ENCODE measurements at regions not wholly inside any gene's neighbourhood (a gene's known extent, or its start where the extent isn't known, plus 50 kb on each side); places are given as distances from the start of the nearest gene placed in this dataset.

GRCh38 chr15:37678124-37678523 is 256.3 kb upstream of the TMCO5A start:
- Mint-ChIP-seq H3K27me3 (no peaks in the 10 kb centered on the region), H3K4me3 (no peak overlapping the region), H3K36me3 (no peaks in the 10 kb centered on the region), H3K4me1 (ENCODE audit: low read depth in 2 of 2) (no peaks in the 10 kb centered on the region), H3K9me3 (no peaks in the 10 kb centered on the region), H3K27ac (no peak overlapping the region)
- DNase-seq (ENCODE audit: low spot score) (no peak), ATAC-seq (no peak)

- Mint-ChIP-seq H3K27me3 (no peaks in the 10 kb centered on the region), H3K9me3 (peaks cover 9% of the 10 kb centered on the region), H3K4me3 (no peak overlapping the region), H3K4me1 (ENCODE audit: low read depth in 2 of 2) (no peaks in the 10 kb centered on the region), H3K27ac (no peak overlapping the region), H3K36me3 (no peaks in the 10 kb centered on the region)
- no peak for ATAC-seq
- no peak for DNase-seq (ENCODE audit: low spot score)
Observed at GRCh38 chr15:37679627-37680026, 254.8 kb upstream of the TMCO5A start.

GRCh38 chr15:37682304-37682703 is 252.1 kb upstream of the TMCO5A start:
- H3K36me3 Mint-ChIP-seq: no peaks in the 10 kb centered on the region
- no peaks in the 10 kb centered on the region for H3K27me3 Mint-ChIP-seq
- H3K4me3 Mint-ChIP-seq: no peak overlapping the region
- DNase-seq (ENCODE audit: low spot score) (no peak), ATAC-seq (no peak)
- H3K27ac Mint-ChIP-seq: no peak overlapping the region
- H3K4me1 Mint-ChIP-seq (ENCODE audit: low read depth in 2 of 2): no peaks in the 10 kb centered on the region
- peaks cover 15% of the 10 kb centered on the region for H3K9me3 Mint-ChIP-seq

GRCh38 chr15:37691911-37692310 is 242.5 kb upstream of the TMCO5A start:
- no peaks in the 10 kb centered on the region for H3K36me3 Mint-ChIP-seq
- no peaks in the 10 kb centered on the region for H3K27me3 Mint-ChIP-seq
- DNase-seq (ENCODE audit: low spot score): no peak
- H3K9me3 Mint-ChIP-seq: peaks cover 5% of the 10 kb centered on the region
- H3K27ac Mint-ChIP-seq: no peak overlapping the region
- no peak overlapping the region for H3K4me3 Mint-ChIP-seq
- no peaks in the 10 kb centered on the region for H3K4me1 Mint-ChIP-seq (ENCODE audit: low read depth in 2 of 2)
- no peak for ATAC-seq

DNA sequence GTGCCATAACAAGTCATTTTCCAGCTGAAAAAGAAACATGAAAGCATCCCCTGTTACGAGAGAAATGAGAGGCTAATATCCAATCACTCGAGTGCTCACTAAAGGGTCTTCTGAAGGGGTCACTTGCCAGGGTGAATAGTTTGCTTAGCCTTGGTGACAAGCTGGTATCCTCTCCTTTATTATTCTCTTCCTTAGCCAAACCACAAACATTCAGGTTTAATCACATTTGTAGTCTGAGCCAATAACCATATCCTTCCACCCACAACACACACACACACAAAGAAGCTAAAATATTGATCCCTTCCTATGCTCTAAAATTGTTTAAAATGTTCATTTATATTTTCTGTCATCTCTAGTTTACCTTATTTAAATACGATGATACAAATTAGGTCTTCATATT is 240.5 kb upstream of the TMCO5A start:
- Mint-ChIP-seq H3K27ac (no peak overlapping the region), H3K4me1 (ENCODE audit: low read depth in 2 of 2) (no peaks in the 10 kb centered on the region), H3K27me3 (no peaks in the 10 kb centered on the region), H3K4me3 (no peak overlapping the region), H3K36me3 (no peaks in the 10 kb centered on the region), H3K9me3 (peaks cover 5% of the 10 kb centered on the region)
- no peak for DNase-seq (ENCODE audit: low spot score)
- ATAC-seq: no peak

DNA sequence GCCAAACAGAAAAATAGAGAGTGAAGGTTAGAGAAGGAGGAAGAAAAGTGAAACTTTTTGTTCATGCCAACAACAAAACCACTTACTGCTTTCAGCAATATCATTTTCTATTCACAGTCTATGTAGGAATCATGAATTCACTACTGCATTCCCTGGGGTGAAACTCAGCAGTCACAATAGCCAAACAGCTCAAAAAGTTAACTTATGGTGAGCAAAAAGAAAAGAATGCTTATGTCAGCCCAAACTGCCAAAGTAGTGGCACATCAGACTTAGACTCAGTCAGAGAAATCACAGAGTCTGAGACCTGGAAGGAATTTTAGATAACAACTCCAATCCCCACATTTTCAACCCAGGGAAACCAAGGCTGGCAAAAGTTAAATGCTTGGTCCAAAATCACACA is 238.7 kb upstream of the TMCO5A start:
- DNase-seq (ENCODE audit: low spot score) (no peak), ATAC-seq (no peak)
- peaks cover 5% of the 10 kb centered on the region for H3K9me3 Mint-ChIP-seq
- no peaks in the 10 kb centered on the region for H3K27me3 Mint-ChIP-seq
- no peak overlapping the region for H3K4me3 Mint-ChIP-seq
- no peaks in the 10 kb centered on the region for H3K4me1 Mint-ChIP-seq (ENCODE audit: low read depth in 2 of 2)
- no peak overlapping the region for H3K27ac Mint-ChIP-seq
- H3K36me3 Mint-ChIP-seq: no peaks in the 10 kb centered on the region

- no peak overlapping the region for H3K4me3 Mint-ChIP-seq
- no peak for DNase-seq (ENCODE audit: low spot score)
- no peak for ATAC-seq
- H3K27me3 Mint-ChIP-seq: no peaks in the 10 kb centered on the region
- no peak overlapping the region for H3K27ac Mint-ChIP-seq
- H3K4me1 Mint-ChIP-seq (ENCODE audit: low read depth in 2 of 2): no peaks in the 10 kb centered on the region
- no peaks in the 10 kb centered on the region for H3K36me3 Mint-ChIP-seq
- H3K9me3 Mint-ChIP-seq: no peaks in the 10 kb centered on the region
Observed at GRCh38 chr15:37698679-37699078, 235.8 kb upstream of the TMCO5A start.

DNA sequence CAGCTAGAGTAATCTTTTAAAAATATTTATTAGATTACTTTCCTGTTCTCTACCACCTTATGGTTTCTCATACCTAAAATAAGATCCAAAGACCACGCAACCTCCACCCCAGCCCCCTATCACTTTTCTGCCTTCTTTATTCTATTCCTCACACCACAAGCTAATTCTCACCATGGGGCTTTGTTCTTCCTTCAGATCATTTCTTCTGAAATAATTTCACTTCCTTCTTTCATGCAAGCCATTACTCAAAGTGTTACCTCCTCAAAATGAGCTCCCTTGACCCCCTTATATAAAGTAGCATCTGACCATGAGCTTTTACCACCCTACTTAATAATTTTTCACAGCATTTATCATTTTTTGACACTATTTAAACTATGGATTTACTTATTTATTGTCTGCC is 233.2 kb upstream of the TMCO5A start:
- no peaks in the 10 kb centered on the region for H3K4me1 Mint-ChIP-seq (ENCODE audit: low read depth in 2 of 2)
- H3K36me3 Mint-ChIP-seq: no peaks in the 10 kb centered on the region
- no peak overlapping the region for H3K4me3 Mint-ChIP-seq
- DNase-seq (ENCODE audit: low spot score) (no peak), ATAC-seq (no peak)
- peaks cover 6% of the 10 kb centered on the region for H3K9me3 Mint-ChIP-seq
- H3K27ac Mint-ChIP-seq: no peak overlapping the region
- no peaks in the 10 kb centered on the region for H3K27me3 Mint-ChIP-seq

GRCh38 chr15:37709669-37710068 is 224.8 kb upstream of the TMCO5A start:
- Mint-ChIP-seq H3K4me1 (ENCODE audit: low read depth in 2 of 2) (no peaks in the 10 kb centered on the region), H3K9me3 (peaks cover 13% of the 10 kb centered on the region), H3K4me3 (no peak overlapping the region), H3K36me3 (no peaks in the 10 kb centered on the region), H3K27me3 (no peaks in the 10 kb centered on the region), H3K27ac (no peak overlapping the region)
- ATAC-seq (no peak), DNase-seq (ENCODE audit: low spot score) (no peak)

DNA sequence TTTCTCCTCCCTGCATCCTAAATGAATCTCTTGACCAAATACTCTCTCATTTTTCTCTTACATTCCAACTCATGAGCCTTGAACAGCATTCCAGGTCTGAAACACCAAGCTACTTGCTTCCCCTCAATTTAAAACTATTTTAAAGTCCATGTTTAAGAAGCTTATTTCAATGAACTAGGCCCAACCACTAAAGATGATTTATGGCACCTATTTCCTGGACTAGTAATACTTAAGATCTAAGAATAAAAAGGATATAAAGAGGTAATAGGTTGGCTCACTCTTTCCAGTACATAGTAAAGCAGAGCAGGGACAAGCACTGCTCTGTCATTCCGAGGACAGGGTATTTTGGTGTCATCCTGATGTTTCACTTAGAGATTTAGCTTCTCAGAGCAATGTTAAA is 219.3 kb upstream of the TMCO5A start:
- Mint-ChIP-seq H3K4me3 (no peak overlapping the region), H3K9me3 (peaks cover 10% of the 10 kb centered on the region), H3K27ac (no peak overlapping the region), H3K4me1 (ENCODE audit: low read depth in 2 of 2) (no peaks in the 10 kb centered on the region), H3K27me3 (no peaks in the 10 kb centered on the region), H3K36me3 (no peaks in the 10 kb centered on the region)
- no peak for DNase-seq (ENCODE audit: low spot score)
- ATAC-seq: no peak

GRCh38 chr15:37720267-37720666 is 214.2 kb upstream of the TMCO5A start:
- Mint-ChIP-seq H3K9me3 (peaks cover 7% of the 10 kb centered on the region), H3K4me1 (ENCODE audit: low read depth in 2 of 2) (no peaks in the 10 kb centered on the region), H3K27me3 (no peaks in the 10 kb centered on the region), H3K36me3 (no peaks in the 10 kb centered on the region), H3K27ac (no peak overlapping the region), H3K4me3 (no peak overlapping the region)
- DNase-seq (ENCODE audit: low spot score) (no peak), ATAC-seq (no peak)

DNA sequence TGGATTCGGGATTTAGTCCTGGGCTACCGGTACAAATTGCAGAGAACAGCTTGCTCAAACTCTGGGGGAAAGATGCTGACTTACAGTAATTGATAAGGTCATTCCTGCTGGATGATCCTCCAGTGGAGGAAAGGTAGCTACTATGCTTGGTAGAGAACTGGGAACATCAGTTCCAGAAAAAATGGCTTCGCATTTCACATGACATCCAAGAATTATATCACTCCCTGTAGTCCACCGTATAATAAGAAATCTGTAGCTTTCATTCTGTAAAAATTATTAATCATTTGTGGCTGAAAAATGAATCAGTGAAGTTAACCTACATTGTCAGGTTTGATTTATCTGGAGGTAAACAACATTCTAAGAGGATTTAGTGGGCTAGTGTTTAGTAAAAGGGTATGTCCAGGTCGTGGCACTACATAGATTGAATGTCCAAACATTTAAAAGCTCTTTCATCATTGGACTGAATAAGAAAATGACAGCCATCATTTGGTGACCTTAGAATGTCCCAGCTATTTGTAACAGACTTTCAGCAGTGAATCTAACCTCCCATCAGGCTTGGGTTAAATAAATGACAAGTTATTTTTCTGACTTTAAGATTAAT is 203.2 kb upstream of the TMCO5A start:
- DNase-seq (ENCODE audit: low spot score): no peak
- no peaks in the 10 kb centered on the region for H3K27me3 Mint-ChIP-seq
- no peak for ATAC-seq
- peaks cover 3% of the 10 kb centered on the region for H3K9me3 Mint-ChIP-seq
- no peaks in the 10 kb centered on the region for H3K36me3 Mint-ChIP-seq
- no peak overlapping the region for H3K4me3 Mint-ChIP-seq
- H3K4me1 Mint-ChIP-seq (ENCODE audit: low read depth in 2 of 2): no peaks in the 10 kb centered on the region
- H3K27ac Mint-ChIP-seq: no peak overlapping the region

GRCh38 chr15:37733628-37734027 is 200.8 kb upstream of the TMCO5A start:
- Mint-ChIP-seq H3K27me3 (no peaks in the 10 kb centered on the region), H3K9me3 (no peaks in the 10 kb centered on the region), H3K4me3 (no peak overlapping the region), H3K4me1 (ENCODE audit: low read depth in 2 of 2) (no peaks in the 10 kb centered on the region), H3K36me3 (no peaks in the 10 kb centered on the region), H3K27ac (no peak overlapping the region)
- DNase-seq (ENCODE audit: low spot score) (no peak), ATAC-seq (no peak)

DNA sequence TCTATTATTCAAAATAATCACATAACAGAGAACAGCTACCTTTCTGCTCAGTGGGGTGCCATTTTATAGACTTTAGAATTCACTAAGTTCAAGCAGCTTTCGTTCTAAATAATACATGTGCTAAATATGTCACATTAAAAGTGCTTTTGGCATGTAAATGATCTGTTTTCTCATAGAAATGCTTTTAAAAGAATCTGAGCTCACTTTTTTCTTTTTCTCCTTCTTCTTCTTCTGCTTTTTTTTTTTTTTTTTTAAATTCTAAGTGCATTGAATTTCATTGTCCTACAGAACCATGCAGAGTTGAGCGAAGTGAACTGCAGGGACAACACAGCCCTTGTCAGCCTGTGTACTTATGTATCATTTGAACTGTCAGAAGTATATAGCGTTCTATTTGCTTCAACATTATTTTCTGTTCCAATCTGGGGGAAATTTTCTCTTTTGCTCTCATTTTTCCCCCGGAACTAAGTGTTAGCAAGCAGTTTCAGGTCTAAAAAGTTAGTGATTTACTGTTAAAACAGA is 193.8 kb upstream of the TMCO5A start:
- no peak for ATAC-seq
- Mint-ChIP-seq H3K27me3 (no peaks in the 10 kb centered on the region), H3K9me3 (peaks cover 3% of the 10 kb centered on the region), H3K36me3 (no peaks in the 10 kb centered on the region), H3K4me1 (ENCODE audit: low read depth in 2 of 2) (no peaks in the 10 kb centered on the region), H3K27ac (no peak overlapping the region), H3K4me3 (no peak overlapping the region)
- DNase-seq (ENCODE audit: low spot score): no peak

- H3K27me3 Mint-ChIP-seq: no peaks in the 10 kb centered on the region
- DNase-seq (ENCODE audit: low spot score) (no peak), ATAC-seq (no peak)
- no peak overlapping the region for H3K27ac Mint-ChIP-seq
- peaks cover 6% of the 10 kb centered on the region for H3K36me3 Mint-ChIP-seq
- H3K9me3 Mint-ChIP-seq: peaks cover 7% of the 10 kb centered on the region
- H3K4me3 Mint-ChIP-seq: no peak overlapping the region
- no peaks in the 10 kb centered on the region for H3K4me1 Mint-ChIP-seq (ENCODE audit: low read depth in 2 of 2)
Observed at GRCh38 chr15:37743826-37744225, 190.6 kb upstream of the TMCO5A start.
